Gastroesophageal sphincter (tissue), 4 donors: ENCODE measurements at regions not wholly inside any gene's neighbourhood (a gene's known extent, or its start where the extent isn't known, plus 50 kb on each side); places are given as distances from the start of the nearest gene placed in this dataset.

ENCODE experiments used
- ATAC-seq: fragments of 150-250 bp; one replicate; pipeline ENCODE4 v1.9.1; 2016; ENCODE audit warnings: mild to moderate bottlenecking, moderate library complexity
- H3K27ac ChIP-seq, 4 donors: fragments of 200-600 bp; sonication (generic) in 3 of 4; 1 replicate in 3 of 4; 2 replicates in 1 of 4; pipeline ENCODE4 v1.5.1; 2016 to 2019
- H3K27me3 ChIP-seq: fragments of 200-600 bp; sonication (generic); one replicate; pipeline ENCODE4 v1.5.1; 2019
- H3K36me3 ChIP-seq, 2 donors: fragments of 200-600 bp; sonication (generic); one replicate each; pipeline ENCODE4 v1.5.1; 2019; ENCODE audit warnings: control low read depth in 1 of 2
- H3K4me1 ChIP-seq, 3 donors: fragments of 200-600 bp; sonication (generic); 1 replicate in 2 of 3; 2 replicates in 1 of 3; pipeline ENCODE4 v1.5.1; 2016 to 2019; ENCODE audit warnings: control low read depth in 2 of 3
- H3K4me3 ChIP-seq, 2 donors: fragments of 200-600 bp; sonication (generic); one replicate each; pipeline ENCODE4 v1.5.1; 2019; ENCODE audit warnings: mild to moderate bottlenecking in 1 of 2, moderate library complexity in 1 of 2
- H3K9me3 ChIP-seq, 3 donors: fragments of 200-600 bp; sonication (generic); one replicate each; pipeline ENCODE4 v1.5.1; 2017 to 2019; ENCODE audit warnings: control low read depth in 2 of 3
- EP300 ChIP-seq: sonication (generic); formaldehyde crosslinking; IDR thresholded peaks from one replicate; pipeline ENCODE4 v1.6.1; 2017; ENCODE audit warnings: antibody characterized with exemption, mild to moderate bottlenecking
- POLR2A ChIP-seq, 2 donors: fragments of 450-650 bp; IDR thresholded peaks; one replicate each; pipeline ENCODE4 v1.6.1; 2017; ENCODE audit warnings: antibody characterized with exemption in 2 of 2, mild to moderate bottlenecking in 2 of 2, moderate library complexity in 1 of 2
- POLR2AphosphoS5 ChIP-seq: sonication (generic); formaldehyde crosslinking; IDR thresholded peaks from one replicate; pipeline ENCODE4 v1.6.1; 2017; ENCODE audit warnings: antibody characterized with exemption
- WGBS, 2 donors: methylation state at CpG; one replicate each; pipeline ENCODE4 v1.1.5; 2018; ENCODE audit warnings: low coverage in 1 of 2; 5-methylcytosine and 5-hydroxymethylcytosine counted together
- TF ChIP-seq, protein P1 (sequence below), 4 experiments: fragments of 200-600 bp in 2 of 4; fragments of 450-650 bp in 2 of 4; sonication (generic) in 1 of 4; IDR thresholded peaks; one replicate each; pipeline ENCODE4 v1.5.1; 2017 to 2019; ENCODE audit warnings: antibody characterized with exemption in 4 of 4, mild to moderate bottlenecking in 2 of 4, moderate library complexity in 2 of 4

DNA sequence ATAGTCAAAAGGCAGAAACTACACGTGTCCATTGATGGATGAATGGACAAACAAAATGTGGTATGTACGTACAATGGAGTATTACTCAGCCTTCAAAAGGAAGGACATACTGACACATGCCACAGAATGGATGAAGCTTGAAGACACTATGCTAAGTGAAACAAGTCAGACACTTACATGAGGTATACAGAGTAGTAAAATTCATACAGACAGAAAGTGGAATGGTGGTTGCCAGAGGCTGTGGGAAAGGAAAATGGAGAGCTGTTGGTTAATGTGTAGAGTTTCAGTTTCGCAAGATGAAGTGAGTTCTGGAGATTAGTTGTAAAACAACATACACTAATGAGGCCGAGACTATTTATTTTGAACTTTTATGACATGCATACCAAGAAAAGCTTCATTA, 67.4 kb upstream of the EPB41L3 start:
- Histone ChIP-seq H3K27me3 (no peaks in the 10 kb centered on the region), H3K27ac (no peak overlapping the region), H3K4me3 (no peak overlapping the region), H3K4me1 (no peaks in the 10 kb centered on the region), H3K9me3 (no peaks in the 10 kb centered on the region), H3K36me3 (no peaks in the 10 kb centered on the region)
- 85 to 92% methylated on average over 4 of the region's 4 CpGs for WGBS, 2 donors
- no peak for ATAC-seq
- TF ChIP-seq POLR2AphosphoS5 (no peak), POLR2A (IDR thresholded peaks at IDR 0.05) (no peak), EP300 (no peak)
- TF ChIP-seq, protein P1, sequence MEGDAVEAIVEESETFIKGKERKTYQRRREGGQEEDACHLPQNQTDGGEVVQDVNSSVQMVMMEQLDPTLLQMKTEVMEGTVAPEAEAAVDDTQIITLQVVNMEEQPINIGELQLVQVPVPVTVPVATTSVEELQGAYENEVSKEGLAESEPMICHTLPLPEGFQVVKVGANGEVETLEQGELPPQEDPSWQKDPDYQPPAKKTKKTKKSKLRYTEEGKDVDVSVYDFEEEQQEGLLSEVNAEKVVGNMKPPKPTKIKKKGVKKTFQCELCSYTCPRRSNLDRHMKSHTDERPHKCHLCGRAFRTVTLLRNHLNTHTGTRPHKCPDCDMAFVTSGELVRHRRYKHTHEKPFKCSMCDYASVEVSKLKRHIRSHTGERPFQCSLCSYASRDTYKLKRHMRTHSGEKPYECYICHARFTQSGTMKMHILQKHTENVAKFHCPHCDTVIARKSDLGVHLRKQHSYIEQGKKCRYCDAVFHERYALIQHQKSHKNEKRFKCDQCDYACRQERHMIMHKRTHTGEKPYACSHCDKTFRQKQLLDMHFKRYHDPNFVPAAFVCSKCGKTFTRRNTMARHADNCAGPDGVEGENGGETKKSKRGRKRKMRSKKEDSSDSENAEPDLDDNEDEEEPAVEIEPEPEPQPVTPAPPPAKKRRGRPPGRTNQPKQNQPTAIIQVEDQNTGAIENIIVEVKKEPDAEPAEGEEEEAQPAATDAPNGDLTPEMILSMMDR (IDR thresholded peaks at IDR 0.05), result no peak

DNA sequence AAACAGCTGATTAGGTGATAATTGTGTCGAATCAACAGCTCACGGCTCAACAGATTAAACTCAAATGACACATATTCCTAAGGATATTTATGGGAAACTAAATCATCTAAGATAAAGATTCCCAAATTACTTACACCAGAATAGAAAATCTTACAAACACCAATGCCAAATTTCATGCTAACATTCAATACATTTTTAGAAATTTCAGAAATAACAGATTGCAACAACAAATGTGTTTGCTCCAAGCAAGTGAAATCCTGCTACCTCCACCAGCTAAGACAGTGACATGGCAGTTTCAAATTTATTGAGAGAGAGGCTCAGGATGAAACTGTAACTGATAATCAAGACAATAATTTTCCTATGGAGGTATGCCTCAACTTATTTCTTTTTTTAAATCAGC, 65.0 kb upstream of the EPB41L3 start:
- no peaks in the 10 kb centered on the region for H3K9me3 ChIP-seq
- no peaks in the 10 kb centered on the region for H3K27me3 ChIP-seq
- WGBS, 2 donors, result 72 to 88% methylated on average over 2 of the region's 2 CpGs
- no peaks in the 10 kb centered on the region for H3K4me1 ChIP-seq
- TF ChIP-seq EP300 (no peak), POLR2A (IDR thresholded peaks at IDR 0.05) (no peak), POLR2AphosphoS5 (no peak)
- H3K4me3 ChIP-seq, result no peak overlapping the region
- H3K36me3 ChIP-seq, result no peaks in the 10 kb centered on the region
- ATAC-seq, result no peak
- no peak overlapping the region for H3K27ac ChIP-seq

DNA sequence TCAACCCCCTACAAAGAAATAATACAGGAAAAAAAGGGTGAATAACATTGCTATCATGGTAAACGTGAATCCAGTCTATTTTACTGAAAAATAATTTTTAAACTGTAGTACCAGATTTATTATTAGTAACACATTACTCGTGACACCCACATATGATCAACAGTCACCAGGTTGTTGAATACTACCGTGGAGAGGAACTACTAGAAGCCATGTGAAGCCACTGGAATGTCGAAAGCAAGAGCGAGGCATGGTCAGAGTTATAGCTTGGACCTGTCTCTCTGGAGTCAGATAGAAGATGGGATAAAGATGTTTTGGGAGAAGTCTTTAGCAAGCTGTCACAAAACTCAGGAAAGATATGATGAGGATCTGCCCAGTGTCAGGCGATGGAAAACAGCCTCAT, 63.2 kb upstream of the EPB41L3 start:
- WGBS, 2 donors, result 67 to 68% methylated on average over 6 of the region's 6 CpGs
- Histone ChIP-seq H3K27me3 (no peaks in the 10 kb centered on the region), H3K9me3 (no peaks in the 10 kb centered on the region), H3K4me1 (no peaks in the 10 kb centered on the region), H3K36me3 (no peaks in the 10 kb centered on the region), H3K4me3 (no peak overlapping the region), H3K27ac (no peak overlapping the region)
- TF ChIP-seq EP300, result no peak
- TF ChIP-seq, protein P1 (IDR thresholded peaks at IDR 0.05), result no peak
- no peak for TF ChIP-seq POLR2AphosphoS5
- TF ChIP-seq POLR2A (IDR thresholded peaks at IDR 0.05), result no peak
- no peak for ATAC-seq

DNA sequence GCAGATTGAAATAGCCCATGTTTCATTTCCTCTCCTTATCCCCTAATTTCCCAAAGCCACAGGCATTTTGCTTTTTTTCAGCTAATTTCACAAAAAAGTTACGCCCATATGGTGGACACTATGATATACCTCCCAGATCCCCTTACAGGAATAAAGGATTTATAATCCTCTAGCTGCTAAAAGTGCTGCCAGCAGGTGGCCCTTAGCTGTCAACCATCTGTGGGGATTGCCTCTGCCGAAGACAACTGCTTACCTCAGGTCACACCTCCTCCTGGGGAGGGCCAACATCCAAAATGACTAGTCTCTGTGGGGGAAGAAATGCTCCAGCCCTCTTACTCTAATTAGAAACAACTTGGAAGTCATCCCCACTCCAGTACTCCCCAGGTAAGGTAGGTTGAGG, 61.0 kb upstream of the EPB41L3 start:
- H3K9me3 ChIP-seq, result no peaks in the 10 kb centered on the region
- no peak for ATAC-seq
- 33 to 90% methylated on average over 1 of the region's 2 CpGs for WGBS, 2 donors
- no peak overlapping the region for H3K27ac ChIP-seq
- no peaks in the 10 kb centered on the region for H3K4me1 ChIP-seq
- no peak for TF ChIP-seq POLR2A (IDR thresholded peaks at IDR 0.05)
- TF ChIP-seq, protein P1 (IDR thresholded peaks at IDR 0.05), result no peak
- no peak for TF ChIP-seq EP300
- no peak for TF ChIP-seq POLR2AphosphoS5
- H3K36me3 ChIP-seq, result no peaks in the 10 kb centered on the region
- H3K4me3 ChIP-seq, result no peak overlapping the region
- no peaks in the 10 kb centered on the region for H3K27me3 ChIP-seq

DNA sequence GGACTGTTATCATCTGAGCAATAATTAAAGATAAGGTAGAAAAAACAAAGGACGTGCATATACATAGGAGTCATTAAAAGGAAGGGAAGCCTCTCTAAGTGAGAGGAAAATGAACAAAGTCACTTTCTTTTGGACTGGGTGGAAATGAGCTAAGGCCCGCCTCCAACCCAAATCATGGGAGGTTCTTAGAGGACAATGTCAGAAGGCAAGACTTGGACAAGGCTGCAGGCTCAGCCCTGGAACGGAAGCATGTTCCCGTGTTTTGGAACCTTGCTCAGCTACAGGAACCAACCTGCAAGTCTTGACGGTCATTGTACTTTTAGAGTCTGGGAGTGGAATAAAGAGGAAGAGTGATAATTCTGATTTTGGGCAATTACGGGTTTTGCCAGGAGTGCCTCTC, 59.4 kb upstream of the EPB41L3 start:
- WGBS, 2 donors, result 62 to 90% methylated on average over 2 to 5 of the region's 6 CpGs

More for the DNA sequence above, 59.4 kb upstream of the EPB41L3 start:
- TF ChIP-seq POLR2AphosphoS5, result no peak
- TF ChIP-seq, protein P1 (IDR thresholded peaks at IDR 0.05), result no peak
- Histone ChIP-seq H3K36me3 (no peaks in the 10 kb centered on the region), H3K4me1 (no peaks in the 10 kb centered on the region), H3K27ac (no peak overlapping the region), H3K9me3 (no peaks in the 10 kb centered on the region), H3K4me3 (no peak overlapping the region), H3K27me3 (no peaks in the 10 kb centered on the region)
- ATAC-seq, result no peak
